ENCODE measurements at regions not wholly inside any gene's neighbourhood (a gene's known extent, or its start where the extent isn't known, plus 50 kb on each side); places are given as distances from the start of the nearest gene placed in this dataset.
"Not testable (repeated sequence)": the region's sequence is repeated elsewhere in the genome, so short reads cannot be mapped to it uniquely, and the experiment has no call there.

- not testable (repeated sequence) for H3K27ac ChIP-seq (ENCODE audit: low read depth in 2 of 2, low read length in 2 of 2); H3K27me3 ChIP-seq (ENCODE audit: control insufficient read depth in 2 of 2, insufficient read depth in 2 of 2, low read length in 2 of 2); H3K4me1 ChIP-seq (ENCODE audit: control insufficient read depth in 2 of 2, insufficient read depth in 2 of 2, low read length in 2 of 2); H3K4me3 ChIP-seq (ENCODE audit: low read length in 2 of 2); H3K9me3 ChIP-seq (ENCODE audit: control insufficient read depth in 2 of 2, low read length in 2 of 2); H3K36me3 ChIP-seq (ENCODE audit: control insufficient read depth in 2 of 2, insufficient read depth in 2 of 2, low read length in 2 of 2); H3K9ac ChIP-seq (ENCODE audit: low read depth in 1 of 2, low read length in 2 of 2)
Measured at GRCh38 chr6:30807566-30807965, 63.2 kb upstream of the IER3 start.

GRCh38 chr6:30806581-30807183 lies 62.3 kb upstream of the IER3 start:
- no peak overlapping the region for H3K27ac ChIP-seq (ENCODE audit: low read depth in 2 of 2, low read length in 2 of 2)
- no peaks in the 10 kb centered on the region for H3K27me3 ChIP-seq (ENCODE audit: control insufficient read depth in 2 of 2, insufficient read depth in 2 of 2, low read length in 2 of 2)
- H3K36me3 ChIP-seq (ENCODE audit: control insufficient read depth in 2 of 2, insufficient read depth in 2 of 2, low read length in 2 of 2) = no peaks in the 10 kb centered on the region
- no peaks in the 10 kb centered on the region for H3K9me3 ChIP-seq (ENCODE audit: control insufficient read depth in 2 of 2, low read length in 2 of 2)
- H3K4me3 ChIP-seq (ENCODE audit: low read length in 2 of 2) = no peak overlapping the region
- H3K4me1 ChIP-seq (ENCODE audit: control insufficient read depth in 2 of 2, insufficient read depth in 2 of 2, low read length in 2 of 2) = peaks cover 6% of the 10 kb centered on the region in 2 donors
- H3K9ac ChIP-seq (ENCODE audit: low read depth in 1 of 2, low read length in 2 of 2) = no peak overlapping the region

GRCh38 chr6:30804333-30804732 lies 60.0 kb upstream of the IER3 start:
- H3K9ac ChIP-seq (ENCODE audit: low read depth in 1 of 2, low read length in 2 of 2) = no peak overlapping the region
- no peak overlapping the region for H3K4me3 ChIP-seq (ENCODE audit: low read length in 2 of 2)
- no peaks in the 10 kb centered on the region for H3K27me3 ChIP-seq (ENCODE audit: control insufficient read depth in 2 of 2, insufficient read depth in 2 of 2, low read length in 2 of 2)
- H3K4me1 ChIP-seq (ENCODE audit: control insufficient read depth in 2 of 2, insufficient read depth in 2 of 2, low read length in 2 of 2) = no peaks in the 10 kb centered on the region
- H3K27ac ChIP-seq (ENCODE audit: low read depth in 2 of 2, low read length in 2 of 2) = no peak overlapping the region
- no peaks in the 10 kb centered on the region for H3K36me3 ChIP-seq (ENCODE audit: control insufficient read depth in 2 of 2, insufficient read depth in 2 of 2, low read length in 2 of 2)
- H3K9me3 ChIP-seq (ENCODE audit: control insufficient read depth in 2 of 2, low read length in 2 of 2) = no peaks in the 10 kb centered on the region

DNA sequence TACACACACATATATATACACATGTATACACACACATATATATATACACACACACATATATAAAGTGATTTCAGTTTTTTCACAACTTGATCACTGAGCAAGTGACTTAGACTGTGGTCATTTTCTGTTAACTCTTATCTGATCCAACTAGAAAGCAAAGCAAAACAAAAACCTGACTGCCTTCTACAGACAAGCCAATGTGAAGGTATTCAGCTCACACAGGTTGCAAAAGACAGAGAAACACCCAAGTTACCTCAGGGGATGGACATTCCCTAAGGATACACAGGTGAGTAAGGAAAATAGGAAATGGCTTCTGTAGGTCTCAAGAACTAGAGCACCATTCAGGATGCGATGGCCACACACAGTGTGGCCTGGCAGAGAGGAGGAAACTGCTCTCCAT lies 58.4 kb upstream of the IER3 start:
- no peak overlapping the region for H3K4me3 ChIP-seq (ENCODE audit: low read length in 2 of 2)
- H3K9me3 ChIP-seq (ENCODE audit: control insufficient read depth in 2 of 2, low read length in 2 of 2) = no peaks in the 10 kb centered on the region
- H3K9ac ChIP-seq (ENCODE audit: low read depth in 1 of 2, low read length in 2 of 2) = no peak overlapping the region
- H3K36me3 ChIP-seq (ENCODE audit: control insufficient read depth in 2 of 2, insufficient read depth in 2 of 2, low read length in 2 of 2) = no peaks in the 10 kb centered on the region
- no peaks in the 10 kb centered on the region for H3K27me3 ChIP-seq (ENCODE audit: control insufficient read depth in 2 of 2, insufficient read depth in 2 of 2, low read length in 2 of 2)
- no peaks in the 10 kb centered on the region for H3K4me1 ChIP-seq (ENCODE audit: control insufficient read depth in 2 of 2, insufficient read depth in 2 of 2, low read length in 2 of 2)
- no peak overlapping the region for H3K27ac ChIP-seq (ENCODE audit: low read depth in 2 of 2, low read length in 2 of 2)

- H3K36me3 ChIP-seq (ENCODE audit: control insufficient read depth in 2 of 2, insufficient read depth in 2 of 2, low read length in 2 of 2) = no peaks in the 10 kb centered on the region
- H3K4me3 ChIP-seq (ENCODE audit: low read length in 2 of 2) = no peak overlapping the region
- no peak overlapping the region for H3K9ac ChIP-seq (ENCODE audit: low read depth in 1 of 2, low read length in 2 of 2)
- H3K27ac ChIP-seq (ENCODE audit: low read depth in 2 of 2, low read length in 2 of 2) = no peak overlapping the region
- H3K4me1 ChIP-seq (ENCODE audit: control insufficient read depth in 2 of 2, insufficient read depth in 2 of 2, low read length in 2 of 2) = no peaks in the 10 kb centered on the region
- no peaks in the 10 kb centered on the region for H3K9me3 ChIP-seq (ENCODE audit: control insufficient read depth in 2 of 2, low read length in 2 of 2)
- H3K27me3 ChIP-seq (ENCODE audit: control insufficient read depth in 2 of 2, insufficient read depth in 2 of 2, low read length in 2 of 2) = no peaks in the 10 kb centered on the region
Measured at GRCh38 chr6:30801950-30802349, 57.6 kb upstream of the IER3 start.

GRCh38 chr6:30800871-30801270 lies 56.5 kb upstream of the IER3 start:
- Histone ChIP-seq H3K9me3 (ENCODE audit: control insufficient read depth in 2 of 2, low read length in 2 of 2) (no peaks in the 10 kb centered on the region), H3K4me3 (ENCODE audit: low read length in 2 of 2) (no peak overlapping the region), H3K36me3 (ENCODE audit: control insufficient read depth in 2 of 2, insufficient read depth in 2 of 2, low read length in 2 of 2) (no peaks in the 10 kb centered on the region), H3K27me3 (ENCODE audit: control insufficient read depth in 2 of 2, insufficient read depth in 2 of 2, low read length in 2 of 2) (no peaks in the 10 kb centered on the region), H3K27ac (ENCODE audit: low read depth in 2 of 2, low read length in 2 of 2) (no peak overlapping the region), H3K9ac (ENCODE audit: low read depth in 1 of 2, low read length in 2 of 2) (no peak overlapping the region), H3K4me1 (ENCODE audit: control insufficient read depth in 2 of 2, insufficient read depth in 2 of 2, low read length in 2 of 2) (no peaks in the 10 kb centered on the region)

DNA sequence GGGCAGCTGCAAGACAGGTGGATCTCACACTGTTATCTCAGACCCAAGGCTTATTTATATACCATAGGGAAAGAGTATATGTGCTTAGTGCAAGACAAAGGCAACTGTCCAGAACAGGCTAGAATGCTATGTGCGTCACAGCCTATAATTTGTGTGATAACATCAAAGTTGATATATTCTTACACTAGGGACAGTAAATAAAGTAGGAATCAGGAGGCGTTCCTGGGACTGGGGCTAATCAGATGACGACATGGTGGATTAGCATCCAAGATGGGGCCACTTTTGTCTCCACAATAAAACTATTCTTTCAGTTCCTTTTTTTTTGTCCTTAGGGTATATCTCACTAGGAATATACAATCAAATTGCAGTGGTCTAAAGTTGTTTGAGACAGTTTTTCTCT lies 54.9 kb upstream of the IER3 start:
- H3K9ac ChIP-seq (ENCODE audit: low read depth in 1 of 2, low read length in 2 of 2) = no peak overlapping the region

DNA sequence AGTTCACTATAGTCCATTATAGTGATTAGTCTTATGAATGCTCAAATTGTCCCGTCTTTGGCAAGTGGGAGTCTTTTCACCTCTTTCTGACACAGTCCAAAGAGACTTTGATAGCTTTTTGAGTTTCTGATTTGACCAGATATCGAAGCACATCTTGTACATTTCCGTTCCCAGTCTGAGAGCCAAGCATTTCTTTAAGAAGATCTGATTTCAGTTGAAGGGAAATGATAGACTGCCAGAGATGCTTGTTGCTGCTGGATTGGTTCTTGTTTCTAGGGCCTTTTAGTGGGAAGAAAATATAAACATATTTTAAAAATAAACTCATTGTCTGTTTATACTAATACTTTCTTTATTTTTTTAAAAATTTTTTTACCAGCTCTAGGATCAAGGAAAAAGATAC lies 54.1 kb upstream of the IER3 start:
- Histone ChIP-seq H3K9ac (ENCODE audit: low read depth in 1 of 2, low read length in 2 of 2) (no peak overlapping the region), H3K27me3 (ENCODE audit: control insufficient read depth in 2 of 2, insufficient read depth in 2 of 2, low read length in 2 of 2) (no peaks in the 10 kb centered on the region), H3K4me1 (ENCODE audit: control insufficient read depth in 2 of 2, insufficient read depth in 2 of 2, low read length in 2 of 2) (no peaks in the 10 kb centered on the region), H3K27ac (ENCODE audit: low read depth in 2 of 2, low read length in 2 of 2) (no peak overlapping the region), H3K9me3 (ENCODE audit: control insufficient read depth in 2 of 2, low read length in 2 of 2) (no peaks in the 10 kb centered on the region), H3K4me3 (ENCODE audit: low read length in 2 of 2) (no peak overlapping the region), H3K36me3 (ENCODE audit: control insufficient read depth in 2 of 2, insufficient read depth in 2 of 2, low read length in 2 of 2) (no peaks in the 10 kb centered on the region)

More for the DNA sequence above, 54.9 kb upstream of the IER3 start:
- Histone ChIP-seq H3K4me1 (ENCODE audit: control insufficient read depth in 2 of 2, insufficient read depth in 2 of 2, low read length in 2 of 2) (no peaks in the 10 kb centered on the region), H3K36me3 (ENCODE audit: control insufficient read depth in 2 of 2, insufficient read depth in 2 of 2, low read length in 2 of 2) (no peaks in the 10 kb centered on the region), H3K27me3 (ENCODE audit: control insufficient read depth in 2 of 2, insufficient read depth in 2 of 2, low read length in 2 of 2) (no peaks in the 10 kb centered on the region), H3K9me3 (ENCODE audit: control insufficient read depth in 2 of 2, low read length in 2 of 2) (no peaks in the 10 kb centered on the region), H3K4me3 (ENCODE audit: low read length in 2 of 2) (no peak overlapping the region), H3K27ac (ENCODE audit: low read depth in 2 of 2, low read length in 2 of 2) (peak overlapping the region in 1 of 2 donors; percentile 20)

DNA sequence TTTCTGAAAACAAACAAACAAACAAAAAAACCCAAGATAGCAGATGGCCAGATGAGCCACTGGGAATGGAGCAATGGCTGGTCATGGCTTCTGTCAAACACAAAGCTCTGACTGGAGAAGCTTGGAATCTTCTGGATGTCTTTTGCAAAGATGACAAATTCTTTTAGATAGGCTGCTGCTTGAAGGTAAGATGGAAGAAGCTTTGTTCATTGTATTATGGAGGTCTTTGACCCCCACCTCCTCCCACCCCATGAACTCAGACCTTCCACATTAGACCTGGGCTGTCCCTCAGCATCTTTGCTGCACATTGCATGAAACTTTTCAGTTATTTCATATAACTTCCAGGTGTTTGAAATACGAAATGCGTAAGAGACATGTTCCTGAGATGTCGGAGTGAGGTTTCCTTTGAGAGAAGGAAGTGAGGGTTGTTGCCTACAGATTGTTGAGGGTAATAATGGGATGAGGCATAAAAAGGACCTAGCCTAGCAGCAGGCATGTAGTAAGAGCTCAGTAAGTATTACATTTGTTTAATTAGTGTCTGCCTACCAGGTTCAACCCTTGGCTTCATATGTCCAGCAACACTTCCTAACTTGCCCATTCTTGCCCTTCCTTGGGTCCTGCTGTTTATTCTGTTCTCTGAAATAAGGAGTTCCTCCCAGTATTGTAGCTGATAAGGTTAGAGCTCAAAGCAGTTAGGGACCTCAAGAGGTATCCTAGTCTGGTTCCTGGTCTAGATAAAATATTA lies 51.4 kb upstream of the IER3 start:
- H3K27ac ChIP-seq (ENCODE audit: low read depth in 2 of 2, low read length in 2 of 2) = no peak overlapping the region
- H3K27me3 ChIP-seq (ENCODE audit: control insufficient read depth in 2 of 2, insufficient read depth in 2 of 2, low read length in 2 of 2) = no peaks in the 10 kb centered on the region
- no peaks in the 10 kb centered on the region for H3K36me3 ChIP-seq (ENCODE audit: control insufficient read depth in 2 of 2, insufficient read depth in 2 of 2, low read length in 2 of 2)
- H3K4me3 ChIP-seq (ENCODE audit: low read length in 2 of 2) = no peak overlapping the region
- no peaks in the 10 kb centered on the region for H3K9me3 ChIP-seq (ENCODE audit: control insufficient read depth in 2 of 2, low read length in 2 of 2)
- no peaks in the 10 kb centered on the region for H3K4me1 ChIP-seq (ENCODE audit: control insufficient read depth in 2 of 2, insufficient read depth in 2 of 2, low read length in 2 of 2)
- no peak overlapping the region for H3K9ac ChIP-seq (ENCODE audit: low read depth in 1 of 2, low read length in 2 of 2)

Measured in mucosa of rectum (tissue), 2 donors.